ENCODE measurements at regions not wholly inside any gene's neighbourhood (a gene's known extent, or its start where the extent isn't known, plus 50 kb on each side); places are given as distances from the start of the nearest gene placed in this dataset.
A peak's percentile ranks its signal among the peaks of the same experiment; 100 is the strongest.

GRCh38 chr21:27580276-27580675 is 613.4 kb upstream of the ADAMTS5 start:
- DNase-seq (ENCODE audit: low read depth) = peak; percentile 26
- H3K4me3 ChIP-seq (replicated peaks; ENCODE audit: low read depth, low read length) = no peak overlapping the region
- no peak for TF ChIP-seq CTCF (IDR thresholded peaks at IDR 0.05; ENCODE audit: low read length, missing control alignments)

DNA sequence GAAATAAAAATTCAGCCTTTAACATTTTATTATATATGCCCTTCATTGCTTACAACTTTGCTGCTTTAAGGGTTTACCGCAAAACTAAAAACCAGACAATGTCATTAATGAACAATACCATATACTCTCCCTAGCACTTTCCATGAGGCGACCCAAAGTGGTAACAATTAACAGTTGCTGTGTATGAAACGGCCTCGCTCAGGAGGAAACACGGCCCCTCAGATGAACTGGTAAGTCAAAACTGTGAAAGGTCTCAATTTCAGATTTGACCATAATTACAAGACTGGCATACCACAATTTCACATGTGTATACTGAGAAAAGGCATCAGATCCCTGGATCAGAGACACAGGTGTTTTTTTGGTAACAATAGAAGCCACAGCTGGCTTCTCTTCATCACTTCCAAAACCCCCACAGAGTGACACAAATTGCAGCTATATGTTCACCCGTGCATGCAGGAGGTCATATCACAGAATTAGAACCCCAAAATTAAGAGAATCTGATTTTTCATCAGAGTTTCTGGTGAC is 611.9 kb upstream of the ADAMTS5 start:
- no peak overlapping the region for H3K4me3 ChIP-seq (replicated peaks; ENCODE audit: low read depth, low read length)
- TF ChIP-seq CTCF (IDR thresholded peaks at IDR 0.05; ENCODE audit: low read length, missing control alignments) = no peak
- no peak for DNase-seq (ENCODE audit: low read depth)

DNA sequence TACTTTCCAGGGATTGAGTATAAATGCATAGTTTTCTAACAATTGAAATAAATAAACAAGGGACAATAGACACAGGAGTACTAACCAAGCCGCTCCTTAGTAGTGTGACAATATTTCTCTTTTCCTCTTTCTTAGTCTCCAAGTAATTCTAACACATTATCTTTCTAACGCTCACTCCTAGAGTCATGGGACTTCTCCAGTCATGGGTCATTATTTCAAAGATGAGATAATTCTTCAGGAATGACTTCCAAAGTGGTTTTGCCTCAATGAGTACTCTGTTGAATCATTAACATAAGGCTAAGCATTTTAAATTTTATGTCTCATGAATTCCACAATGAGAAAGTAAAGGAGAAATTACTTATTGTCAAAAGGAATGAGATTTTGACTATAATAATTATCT is 605.8 kb upstream of the ADAMTS5 start:
- peak; percentile 47 for DNase-seq (ENCODE audit: low read depth)
- TF ChIP-seq CTCF (IDR thresholded peaks at IDR 0.05; ENCODE audit: low read length, missing control alignments) = no peak
- H3K4me3 ChIP-seq (replicated peaks; ENCODE audit: low read depth, low read length) = no peak overlapping the region

DNA sequence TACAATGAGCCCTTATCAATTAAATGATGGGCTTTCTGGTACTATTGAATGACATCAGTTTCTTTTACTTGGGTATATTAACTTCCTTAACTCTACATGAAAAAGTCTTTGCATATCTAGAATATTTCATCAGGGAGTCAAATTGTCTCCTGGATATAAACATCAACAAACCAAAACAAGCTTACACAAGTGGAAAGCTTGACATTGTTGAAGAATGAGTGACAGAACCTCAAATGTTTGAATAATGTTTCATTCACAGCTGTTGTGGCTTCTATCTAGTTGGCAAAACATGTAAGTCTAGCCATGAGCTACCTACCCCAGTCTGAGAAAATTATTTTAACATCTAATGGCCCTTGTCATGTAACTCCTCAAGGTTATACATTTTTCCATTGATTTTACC is 604.8 kb upstream of the ADAMTS5 start:
- peak; percentile 55 for DNase-seq (ENCODE audit: low read depth)
- H3K4me3 ChIP-seq (replicated peaks; ENCODE audit: low read depth, low read length) = no peak overlapping the region
- TF ChIP-seq CTCF (IDR thresholded peaks at IDR 0.05; ENCODE audit: low read length, missing control alignments) = no peak

DNA sequence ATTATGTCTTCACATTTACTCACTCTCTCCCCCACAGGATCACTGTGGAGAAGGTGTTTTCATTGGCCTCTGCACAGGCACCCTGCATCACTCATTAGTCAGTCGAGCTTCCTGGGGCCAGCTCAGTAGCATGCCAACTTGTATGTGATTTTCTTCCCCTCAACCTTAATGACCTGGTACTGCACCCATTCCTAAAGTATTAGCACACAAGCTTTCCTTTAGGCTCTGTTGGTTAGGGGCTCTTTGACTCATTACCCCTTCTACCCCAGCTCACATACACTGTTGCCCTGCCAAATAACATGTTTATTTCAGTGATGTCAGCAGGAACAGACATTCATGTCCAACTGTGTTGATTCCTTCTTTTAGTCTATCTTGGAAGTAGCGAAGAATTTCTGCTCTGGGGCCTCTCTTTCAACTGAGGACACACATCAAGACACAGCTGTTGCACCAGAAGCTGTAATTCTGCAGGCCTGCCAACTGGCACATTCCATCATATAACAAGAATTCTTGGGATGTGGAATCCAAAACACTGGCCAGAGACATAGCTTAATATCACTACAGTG is 603.5 kb upstream of the ADAMTS5 start:
- peak; percentile 92 for DNase-seq (ENCODE audit: low read depth)
- H3K4me3 ChIP-seq (replicated peaks; ENCODE audit: low read depth, low read length) = no peak overlapping the region

GRCh38 chr21:27569831-27570230 is 602.9 kb upstream of the ADAMTS5 start:
- H3K4me3 ChIP-seq (replicated peaks; ENCODE audit: low read depth, low read length) = no peak overlapping the region
- peak; percentile 26 for DNase-seq (ENCODE audit: low read depth)
- TF ChIP-seq CTCF (IDR thresholded peaks at IDR 0.05; ENCODE audit: low read length, missing control alignments) = no peak

More for the DNA sequence above, 603.5 kb upstream of the ADAMTS5 start:
- no peak for TF ChIP-seq CTCF (IDR thresholded peaks at IDR 0.05; ENCODE audit: low read length, missing control alignments)

- TF ChIP-seq CTCF (IDR thresholded peaks at IDR 0.05; ENCODE audit: low read length, missing control alignments) = no peak
- no peak for DNase-seq (ENCODE audit: low read depth)
- H3K4me3 ChIP-seq (replicated peaks; ENCODE audit: low read depth, low read length) = no peak overlapping the region
Measured at GRCh38 chr21:27569091-27569490, 602.2 kb upstream of the ADAMTS5 start.
